ENCODE measurements at regions not wholly inside any gene's neighbourhood (a gene's known extent, or its start where the extent isn't known, plus 50 kb on each side); places are given as distances from the start of the nearest gene placed in this dataset.

- Histone ChIP-seq H3K4me3 (no peak overlapping the region), H3K4me1 (no peaks in the 10 kb centered on the region), H3K36me3 (no peaks in the 10 kb centered on the region), H3K27ac (no peak overlapping the region), H3K9me3 (no peaks in the 10 kb centered on the region), H3K27me3 (no peaks in the 10 kb centered on the region)
- DNase-seq (ENCODE audit: low spot score in 2 of 2), result no peak
- no peak for TF ChIP-seq CTCF (IDR thresholded peaks at IDR 0.05)
- intact Hi-C loops (cut with DNase I), result no loop called here
These were observed 1159.5 kb upstream of the AUTS2 start for GRCh38 chr7:68438811-68439210.

GRCh38 chr7:68439897-68440296, 1158.4 kb upstream of the AUTS2 start:
- Histone ChIP-seq H3K4me1 (no peaks in the 10 kb centered on the region), H3K9me3 (no peaks in the 10 kb centered on the region), H3K4me3 (no peak overlapping the region), H3K36me3 (no peaks in the 10 kb centered on the region), H3K27me3 (no peaks in the 10 kb centered on the region), H3K27ac (no peak overlapping the region)
- no peak for TF ChIP-seq CTCF (IDR thresholded peaks at IDR 0.05)
- DNase-seq (ENCODE audit: low spot score in 2 of 2), result no peak
- intact Hi-C loops (cut with DNase I), result no loop called here

GRCh38 chr7:68440866-68441265, 1157.4 kb upstream of the AUTS2 start:
- no peak for TF ChIP-seq CTCF (IDR thresholded peaks at IDR 0.05)
- H3K9me3 ChIP-seq, result no peaks in the 10 kb centered on the region
- H3K36me3 ChIP-seq, result no peaks in the 10 kb centered on the region
- H3K27ac ChIP-seq, result no peak overlapping the region
- H3K4me3 ChIP-seq, result no peak overlapping the region
- no peaks in the 10 kb centered on the region for H3K27me3 ChIP-seq
- intact Hi-C loops (cut with DNase I), result no loop called here
- H3K4me1 ChIP-seq, result no peaks in the 10 kb centered on the region
- no peak for DNase-seq (ENCODE audit: low spot score in 2 of 2)

GRCh38 chr7:68441645-68442044, 1156.6 kb upstream of the AUTS2 start:
- Histone ChIP-seq H3K4me1 (no peaks in the 10 kb centered on the region), H3K4me3 (no peak overlapping the region), H3K27me3 (no peaks in the 10 kb centered on the region), H3K9me3 (no peaks in the 10 kb centered on the region), H3K36me3 (no peaks in the 10 kb centered on the region), H3K27ac (no peak overlapping the region)
- no peak for DNase-seq (ENCODE audit: low spot score in 2 of 2)
- no peak for TF ChIP-seq CTCF (IDR thresholded peaks at IDR 0.05)
- intact Hi-C loops (cut with DNase I), result no loop called here

GRCh38 chr7:68442931-68443631, 1155.2 kb upstream of the AUTS2 start:
- no peak overlapping the region for H3K4me3 ChIP-seq
- intact Hi-C loops (cut with DNase I), result no loop called here
- H3K27ac ChIP-seq, result no peak overlapping the region
- H3K27me3 ChIP-seq, result no peaks in the 10 kb centered on the region
- H3K36me3 ChIP-seq, result no peaks in the 10 kb centered on the region
- TF ChIP-seq CTCF (IDR thresholded peaks at IDR 0.05), result no peak
- no peak for DNase-seq (ENCODE audit: low spot score in 2 of 2)
- no peaks in the 10 kb centered on the region for H3K9me3 ChIP-seq
- H3K4me1 ChIP-seq, result no peaks in the 10 kb centered on the region

GRCh38 chr7:68444042-68444441, 1154.2 kb upstream of the AUTS2 start:
- no peak for DNase-seq (ENCODE audit: low spot score in 2 of 2)
- Histone ChIP-seq H3K4me3 (no peak overlapping the region), H3K27me3 (no peaks in the 10 kb centered on the region), H3K9me3 (no peaks in the 10 kb centered on the region), H3K4me1 (no peaks in the 10 kb centered on the region), H3K27ac (no peak overlapping the region), H3K36me3 (no peaks in the 10 kb centered on the region)
- no peak for TF ChIP-seq CTCF (IDR thresholded peaks at IDR 0.05)
- intact Hi-C loops (cut with DNase I), result no loop called here
